IPS-15b (cell line): ENCODE measurements at regions not wholly inside any gene's neighbourhood (a gene's known extent, or its start where the extent isn't known, plus 50 kb on each side); places are given as distances from the start of the nearest gene placed in this dataset.
"Not testable (repeated sequence)": the region's sequence is repeated elsewhere in the genome, so short reads cannot be mapped to it uniquely, and the experiment has no call there.

Experiments
- H3K27me3 ChIP-seq: one replicate; pipeline ENCODE4 v1.6.1; 2013; ENCODE audit warnings: low read length; ENCODE audit not compliant: control insufficient read depth, insufficient read depth
- H3K36me3 ChIP-seq: one replicate; pipeline ENCODE4 v1.6.1; 2013; ENCODE audit warnings: low read length; ENCODE audit not compliant: control insufficient read depth, insufficient read depth
- H3K4me1 ChIP-seq: one replicate; pipeline ENCODE4 v1.6.1; 2013; ENCODE audit warnings: mild to moderate bottlenecking, low read length; ENCODE audit not compliant: control insufficient read depth, insufficient read depth
- H3K4me3 ChIP-seq: one replicate; pipeline ENCODE4 v1.5.1; 2013; ENCODE audit warnings: low read depth, low read length
- H3K9ac ChIP-seq: one replicate; pipeline ENCODE4 v1.6.1; 2013; ENCODE audit warnings: low read depth, mild to moderate bottlenecking, low read length
- H3K9me3 ChIP-seq: one replicate; pipeline ENCODE4 v1.6.1; 2013; ENCODE audit warnings: mild to moderate bottlenecking, low read length; ENCODE audit not compliant: control insufficient read depth, insufficient read depth

- Histone ChIP-seq H3K9ac (no peak overlapping the region), H3K9me3 (no peaks in the 10 kb centered on the region), H3K36me3 (no peaks in the 10 kb centered on the region), H3K27me3 (no peaks in the 10 kb centered on the region), H3K4me1 (no peaks in the 10 kb centered on the region), H3K4me3 (no peak overlapping the region)
Observed at GRCh38 chr7:109503421-109503820, 933.7 kb downstream of the DNAJB9 start.

- Histone ChIP-seq H3K27me3 (no peaks in the 10 kb centered on the region), H3K4me3 (no peak overlapping the region), H3K9me3 (no peaks in the 10 kb centered on the region)
Observed at GRCh38 chr7:109522585-109522984, 952.9 kb downstream of the DNAJB9 start.

GRCh38 chr7:109527833-109528232 lies 958.2 kb downstream of the DNAJB9 start:
- Histone ChIP-seq H3K9me3 (no peaks in the 10 kb centered on the region), H3K36me3 (no peaks in the 10 kb centered on the region), H3K27me3 (no peaks in the 10 kb centered on the region), H3K4me1 (peaks cover 3% of the 10 kb centered on the region), H3K9ac (no peak overlapping the region), H3K4me3 (no peak overlapping the region)

More at GRCh38 chr7:109522585-109522984, 952.9 kb downstream of the DNAJB9 start:
- peaks cover 2% of the 10 kb centered on the region for H3K4me1 ChIP-seq
- no peaks in the 10 kb centered on the region for H3K36me3 ChIP-seq
- no peak overlapping the region for H3K9ac ChIP-seq

GRCh38 chr7:109529712-109530111 lies 960.0 kb downstream of the DNAJB9 start:
- H3K9me3 ChIP-seq: no peaks in the 10 kb centered on the region
- H3K4me3 ChIP-seq: no peak overlapping the region
- no peak overlapping the region for H3K9ac ChIP-seq
- H3K36me3 ChIP-seq: no peaks in the 10 kb centered on the region
- H3K4me1 ChIP-seq: peaks cover 3% of the 10 kb centered on the region
- no peaks in the 10 kb centered on the region for H3K27me3 ChIP-seq

- Histone ChIP-seq H3K9me3 (no peaks in the 10 kb centered on the region), H3K36me3 (no peaks in the 10 kb centered on the region), H3K9ac (no peak overlapping the region), H3K4me1 (peaks cover 3% of the 10 kb centered on the region), H3K4me3 (no peak overlapping the region), H3K27me3 (no peaks in the 10 kb centered on the region)
Observed at GRCh38 chr7:109532262-109532992, 962.8 kb downstream of the DNAJB9 start.

- peaks cover 5% of the 10 kb centered on the region for H3K4me1 ChIP-seq
Observed at GRCh38 chr7:109545686-109546085, 976.0 kb downstream of the DNAJB9 start.

GRCh38 chr7:109549471-109550193 lies 980.0 kb downstream of the DNAJB9 start:
- Histone ChIP-seq H3K4me1 (peaks cover 5% of the 10 kb centered on the region), H3K27me3 (no peaks in the 10 kb centered on the region), H3K9ac (no peak overlapping the region), H3K36me3 (no peaks in the 10 kb centered on the region), H3K4me3 (no peak overlapping the region), H3K9me3 (no peaks in the 10 kb centered on the region)

More at GRCh38 chr7:109545686-109546085, 976.0 kb downstream of the DNAJB9 start:
- no peak overlapping the region for H3K9ac ChIP-seq
- H3K36me3 ChIP-seq: no peaks in the 10 kb centered on the region
- no peaks in the 10 kb centered on the region for H3K9me3 ChIP-seq
- H3K4me3 ChIP-seq: no peak overlapping the region
- no peaks in the 10 kb centered on the region for H3K27me3 ChIP-seq

- Histone ChIP-seq H3K4me1 (peaks cover 4% of the 10 kb centered on the region), H3K36me3 (no peaks in the 10 kb centered on the region), H3K4me3 (no peak overlapping the region), H3K27me3 (no peaks in the 10 kb centered on the region), H3K9ac (no peak overlapping the region), H3K9me3 (no peaks in the 10 kb centered on the region)
Observed at GRCh38 chr7:109552017-109552416, 982.3 kb downstream of the DNAJB9 start.

GRCh38 chr7:109577265-109577664 lies 1007.6 kb downstream of the DNAJB9 start:
- Histone ChIP-seq H3K36me3 (no peaks in the 10 kb centered on the region), H3K9ac (no peak overlapping the region), H3K27me3 (no peaks in the 10 kb centered on the region), H3K9me3 (no peaks in the 10 kb centered on the region), H3K4me1 (no peaks in the 10 kb centered on the region), H3K4me3 (no peak overlapping the region)

- no peaks in the 10 kb centered on the region for H3K36me3 ChIP-seq
- H3K9ac ChIP-seq: no peak overlapping the region
- no peaks in the 10 kb centered on the region for H3K27me3 ChIP-seq
- no peaks in the 10 kb centered on the region for H3K9me3 ChIP-seq
- H3K4me3 ChIP-seq: no peak overlapping the region
- H3K4me1 ChIP-seq: peaks cover 11% of the 10 kb centered on the region
Observed at GRCh38 chr7:109579901-109580300, 1010.2 kb downstream of the DNAJB9 start.

GRCh38 chr7:109582211-109582610 lies 1012.5 kb downstream of the DNAJB9 start:
- Histone ChIP-seq H3K9ac (no peak overlapping the region), H3K4me1 (peaks cover 11% of the 10 kb centered on the region), H3K4me3 (no peak overlapping the region), H3K27me3 (no peaks in the 10 kb centered on the region), H3K9me3 (no peaks in the 10 kb centered on the region), H3K36me3 (no peaks in the 10 kb centered on the region)

GRCh38 chr7:109596948-109597347 lies 1027.3 kb downstream of the DNAJB9 start:
- peak overlapping the region; percentile 78 for H3K4me3 ChIP-seq
- not testable (repeated sequence) for H3K27me3 ChIP-seq, H3K36me3 ChIP-seq, H3K9me3 ChIP-seq
- peaks cover 26% of the 10 kb centered on the region for H3K4me1 ChIP-seq
- H3K9ac ChIP-seq: peak overlapping the region; percentile 97
